ENCODE measurements at regions not wholly inside any gene's neighbourhood (a gene's known extent, or its start where the extent isn't known, plus 50 kb on each side); places are given as distances from the start of the nearest gene placed in this dataset.

DNA sequence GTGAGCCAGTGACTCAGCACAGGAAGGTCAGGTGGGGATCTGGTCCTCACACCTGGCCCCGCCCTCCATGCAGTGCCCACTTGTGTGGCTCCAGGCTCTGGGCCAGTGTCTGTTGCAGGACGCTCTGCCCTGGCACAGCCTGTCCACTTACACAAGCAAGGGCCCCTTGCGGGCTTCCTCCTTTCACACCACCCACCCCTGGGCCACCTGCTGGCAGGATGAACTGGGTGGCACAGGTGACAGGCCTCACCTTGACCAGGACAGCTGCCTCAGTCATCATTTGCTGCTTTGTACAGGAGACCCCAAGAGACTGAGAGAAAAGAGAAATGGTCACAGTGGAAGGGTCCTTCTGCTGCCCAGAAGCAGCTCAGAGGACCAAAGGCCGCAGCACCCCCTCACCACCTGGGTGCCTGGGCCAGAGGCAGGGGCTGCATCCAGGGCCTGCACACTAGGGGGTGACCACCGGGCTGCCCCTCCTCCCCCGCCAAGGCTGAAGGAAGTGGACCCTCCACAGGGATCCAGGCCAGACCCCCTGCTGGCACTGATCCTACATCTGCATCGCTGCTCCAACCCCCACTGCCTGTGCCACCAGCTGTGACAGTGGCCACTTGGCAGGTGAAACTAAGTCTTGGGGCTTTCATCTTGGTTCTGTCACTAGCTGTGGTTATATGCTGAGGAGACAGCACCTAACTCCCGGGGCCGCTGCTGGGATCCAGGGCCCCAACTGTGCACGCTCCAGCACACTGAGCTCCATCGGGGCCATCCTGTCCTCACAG lies 110.3 kb downstream of the TUBA3C start:
- POLR2A ChIA-PET, result interaction anchor here (0.6 kb wide), 1 partner anchor 422 kb away, joined by 3 read pairs; no protein-coding TSS in a partner anchor
- BruUV-seq (replicated peaks), result no TSS peak

GRCh38 chr13:19070398-19070735 lies 111.3 kb downstream of the TUBA3C start:
- 0 out of 2 replicates have a peak, but pooled peaks cover 8% of the 10 kb centered on the region for H3K9me3 ChIP-seq (ENCODE audit: low read length)
- TF ChIP-seq EZH2phosphoT487 (IDR thresholded peaks at IDR 0.05; ENCODE audit: borderline replicate concordance, low read depth, low read length), result no peak
- no peak for TF ChIP-seq CTCF (conservative IDR thresholded peaks at IDR 0.05; ENCODE audit: low read length)

More for the DNA sequence above, 110.3 kb downstream of the TUBA3C start:
- Histone ChIP-seq H3K4me2 (ENCODE audit: low read length) (no peak overlapping the region), H3K9me3 (ENCODE audit: low read length) (0 out of 2 replicates have a peak, but pooled peaks cover under 1% of the 10 kb centered on the region), H3K4me3 (ENCODE audit: low read depth, low read length, poor library complexity, severe bottlenecking) (no peak overlapping the region), H4K20me1 (ENCODE audit: insufficient read depth, low read length) (no peaks in the 10 kb centered on the region), H3K79me2 (ENCODE audit: insufficient read depth, low read depth, low read length) (no peaks in the 10 kb centered on the region), H3K9me2 (ENCODE audit: insufficient read depth, low read length) (no peaks in the 10 kb centered on the region), H3K36me3 (ENCODE audit: insufficient read depth, low read length) (no peaks in the 10 kb centered on the region), H3K27ac (ENCODE audit: low read depth, low read length, poor library complexity, severe bottlenecking) (no peak overlapping the region), H2AFZ (ENCODE audit: low read length) (no peak overlapping the region), H3K4me1 (ENCODE audit: insufficient read depth, low read length, poor library complexity, severe bottlenecking) (no peaks in the 10 kb centered on the region)
- DNase-seq (ENCODE audit: low spot score), result no peak
- intact Hi-C loops (cut with micrococcal nuclease; ENCODE audit: unreplicated experiment), result no loop called here
- no peak for TF ChIP-seq CTCF (conservative IDR thresholded peaks at IDR 0.05; ENCODE audit: low read length)
- TF ChIP-seq EZH2phosphoT487 (IDR thresholded peaks at IDR 0.05; ENCODE audit: borderline replicate concordance, low read depth, low read length), result no peak
- CTCF ChIA-PET (ENCODE audit: unreplicated experiment), result no interaction called here

DNA sequence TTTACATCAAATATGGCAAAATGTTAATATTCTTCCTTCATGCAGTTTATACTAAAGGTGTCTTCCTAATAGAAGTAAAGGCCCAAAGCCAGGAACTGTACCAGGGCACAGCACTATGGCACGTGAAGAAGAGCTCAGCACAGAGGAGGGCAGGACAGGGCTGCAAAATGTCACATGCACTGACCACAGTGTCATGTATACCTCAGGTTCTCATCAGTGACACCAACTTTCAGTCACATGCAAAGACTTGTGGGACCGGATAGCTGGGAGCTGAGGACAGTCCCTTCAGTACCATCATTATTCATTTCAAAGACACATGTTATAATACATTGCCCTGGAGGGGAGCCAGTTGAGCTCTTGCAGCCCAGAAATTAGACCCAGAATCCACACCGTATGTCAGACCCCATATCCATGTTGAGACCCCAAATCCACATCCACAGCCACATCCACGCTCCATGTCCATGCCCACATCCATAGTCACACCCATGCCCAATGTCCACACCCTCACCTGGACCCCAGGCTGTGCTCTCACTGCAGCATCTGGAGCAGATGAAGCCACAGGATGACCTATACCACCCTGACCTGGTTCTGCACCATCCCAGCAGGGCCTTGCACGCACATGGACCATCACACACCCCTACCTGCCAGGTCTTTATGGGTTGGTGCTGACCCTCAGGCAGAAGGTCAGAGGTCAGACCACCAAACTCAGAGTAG lies 111.8 kb downstream of the TUBA3C start:
- Histone ChIP-seq H3K27ac (ENCODE audit: low read depth, low read length, poor library complexity, severe bottlenecking) (no peak overlapping the region), H4K20me1 (ENCODE audit: insufficient read depth, low read length) (no peaks in the 10 kb centered on the region), H3K36me3 (ENCODE audit: insufficient read depth, low read length) (no peaks in the 10 kb centered on the region), H3K9me3 (ENCODE audit: low read length) (0 out of 2 replicates have a peak, but pooled peaks cover 8% of the 10 kb centered on the region), H3K4me3 (ENCODE audit: low read depth, low read length, poor library complexity, severe bottlenecking) (no peak overlapping the region), H3K4me1 (ENCODE audit: insufficient read depth, low read length, poor library complexity, severe bottlenecking) (no peaks in the 10 kb centered on the region), H3K9me2 (ENCODE audit: insufficient read depth, low read length) (no peaks in the 10 kb centered on the region), H3K79me2 (ENCODE audit: insufficient read depth, low read depth, low read length) (no peaks in the 10 kb centered on the region), H3K4me2 (ENCODE audit: low read length) (no peak overlapping the region), H2AFZ (ENCODE audit: low read length) (no peak overlapping the region)
- DNase-seq (ENCODE audit: low spot score), result no peak
- POLR2A ChIA-PET, result no interaction called here
- intact Hi-C loops (cut with micrococcal nuclease; ENCODE audit: unreplicated experiment), result no loop called here
- CTCF ChIA-PET (ENCODE audit: unreplicated experiment), result no interaction called here
- BruUV-seq (replicated peaks), result no TSS peak
- no peak for TF ChIP-seq CTCF (conservative IDR thresholded peaks at IDR 0.05; ENCODE audit: low read length)
- TF ChIP-seq EZH2phosphoT487 (IDR thresholded peaks at IDR 0.05; ENCODE audit: borderline replicate concordance, low read depth, low read length), result no peak

More at GRCh38 chr13:19070398-19070735, 111.3 kb downstream of the TUBA3C start:
- no peaks in the 10 kb centered on the region for H4K20me1 ChIP-seq (ENCODE audit: insufficient read depth, low read length)
- H2AFZ ChIP-seq (ENCODE audit: low read length), result no peak overlapping the region
- H3K4me2 ChIP-seq (ENCODE audit: low read length), result no peak overlapping the region
- no peaks in the 10 kb centered on the region for H3K36me3 ChIP-seq (ENCODE audit: insufficient read depth, low read length)
- ChIA-PET POLR2A (no interaction called here), CTCF (ENCODE audit: unreplicated experiment) (no interaction called here)
- intact Hi-C loops (cut with micrococcal nuclease; ENCODE audit: unreplicated experiment), result no loop called here
- no peak for DNase-seq (ENCODE audit: low spot score)
- H3K79me2 ChIP-seq (ENCODE audit: insufficient read depth, low read depth, low read length), result no peaks in the 10 kb centered on the region
- no peak overlapping the region for H3K27ac ChIP-seq (ENCODE audit: low read depth, low read length, poor library complexity, severe bottlenecking)
- no TSS peak for BruUV-seq (replicated peaks)
- no peaks in the 10 kb centered on the region for H3K9me2 ChIP-seq (ENCODE audit: insufficient read depth, low read length)
- no peaks in the 10 kb centered on the region for H3K4me1 ChIP-seq (ENCODE audit: insufficient read depth, low read length, poor library complexity, severe bottlenecking)
- H3K4me3 ChIP-seq (ENCODE audit: low read depth, low read length, poor library complexity, severe bottlenecking), result no peak overlapping the region

All from OCI-LY7 (cell line).